Central memory CD4-positive, alpha-beta T cell (primary cell): ENCODE measurements at regions not wholly inside any gene's neighbourhood (a gene's known extent, or its start where the extent isn't known, plus 50 kb on each side); places are given as distances from the start of the nearest gene placed in this dataset.
"Not testable (repeated sequence)": the region's sequence is repeated elsewhere in the genome, so short reads cannot be mapped to it uniquely, and the experiment has no call there.

ENCODE experiments used
- DNase-seq: peaks from one replicate; pipeline ENCODE4 v3.0.0; 2022

- DNase-seq = no peak
These were observed 536.0 kb downstream of the JRKL start for GRCh38 chr11:96925862-96926261.

- no peak for DNase-seq
These were observed 550.4 kb downstream of the JRKL start for GRCh38 chr11:96940227-96940626.

GRCh38 chr11:96942855-96943254 lies 553.0 kb downstream of the JRKL start:
- DNase-seq = no peak

DNA sequence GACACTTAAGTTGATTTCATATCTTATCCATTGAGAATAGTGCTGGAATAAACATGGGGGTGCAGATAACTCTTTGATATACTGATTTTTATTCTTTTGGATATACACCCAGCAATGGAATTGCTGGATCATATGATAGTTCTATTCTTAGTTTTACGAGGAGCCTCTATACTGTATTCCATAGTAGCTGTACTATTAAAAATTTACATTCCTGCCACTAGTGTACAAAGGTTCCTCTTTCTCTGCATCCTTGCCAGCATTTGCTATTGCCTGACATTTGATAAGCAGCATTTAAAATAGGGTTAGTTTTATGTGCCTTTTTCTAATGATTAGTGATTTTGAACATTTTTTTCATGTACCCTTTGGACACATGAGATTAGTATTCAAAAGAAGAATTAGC lies 554.2 kb downstream of the JRKL start:
- DNase-seq = no peak

GRCh38 chr11:96948066-96948465 lies 558.3 kb downstream of the JRKL start:
- DNase-seq = no peak

DNA sequence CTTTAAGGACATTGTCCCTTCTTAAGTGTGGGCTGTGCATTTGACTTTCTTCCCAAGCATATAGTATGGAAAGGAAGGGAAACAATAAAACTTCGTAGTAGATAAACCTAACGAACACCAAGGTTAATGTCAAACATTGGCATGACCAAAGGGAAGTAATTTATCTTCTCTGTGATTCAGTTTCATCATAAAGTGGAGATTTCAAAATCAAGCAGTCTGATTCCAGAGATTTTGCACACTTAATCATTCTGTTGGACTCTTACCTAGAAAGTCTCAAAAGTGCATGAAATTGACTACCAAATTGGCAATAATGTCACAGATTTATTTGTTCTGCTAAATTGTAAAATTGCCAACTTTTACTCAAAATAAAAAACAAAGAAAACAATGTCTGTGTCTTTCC lies 559.7 kb downstream of the JRKL start:
- no peak for DNase-seq

GRCh38 chr11:96954587-96955242 lies 564.9 kb downstream of the JRKL start:
- DNase-seq = no peak

GRCh38 chr11:96960476-96960875 lies 570.7 kb downstream of the JRKL start:
- DNase-seq = no peak

DNA sequence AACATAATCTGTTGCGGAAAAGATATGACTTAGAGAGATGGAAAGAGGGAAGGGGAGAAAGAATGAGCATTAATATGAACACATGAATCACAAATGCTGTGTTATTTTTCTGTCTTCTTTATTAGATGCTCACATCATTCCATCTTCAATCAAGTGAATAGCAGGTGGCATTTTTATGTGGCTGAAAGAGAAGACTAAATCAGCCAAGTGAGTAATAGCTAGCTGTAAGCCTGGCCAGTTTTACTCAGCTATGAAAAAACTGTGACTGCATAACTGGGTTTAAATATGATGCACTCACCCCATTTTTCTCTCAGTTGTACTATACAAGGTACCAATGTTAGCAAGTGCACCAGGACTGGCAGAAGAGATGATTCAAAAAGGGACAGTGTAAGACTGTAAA lies 571.1 kb downstream of the JRKL start:
- DNase-seq = no peak

DNA sequence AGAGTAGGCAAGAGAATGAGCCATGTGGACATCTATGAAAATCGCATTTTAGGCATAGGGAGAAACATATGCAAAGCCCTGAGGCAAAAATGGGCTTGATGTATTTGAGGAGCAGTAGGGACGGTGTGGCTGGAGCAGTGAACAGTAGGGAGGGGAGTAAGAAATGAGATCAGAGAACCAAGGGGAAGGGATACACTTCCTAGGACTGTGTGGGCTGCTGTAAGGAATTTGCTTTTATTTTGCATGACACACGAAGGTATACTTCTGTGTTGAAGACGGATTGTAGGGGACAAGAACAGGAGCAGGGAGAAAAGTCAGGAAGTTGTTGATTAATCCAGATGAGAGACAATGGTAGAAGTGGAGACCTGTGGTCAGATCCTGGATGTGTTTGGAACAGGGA lies 572.1 kb downstream of the JRKL start:
- DNase-seq = no peak

DNA sequence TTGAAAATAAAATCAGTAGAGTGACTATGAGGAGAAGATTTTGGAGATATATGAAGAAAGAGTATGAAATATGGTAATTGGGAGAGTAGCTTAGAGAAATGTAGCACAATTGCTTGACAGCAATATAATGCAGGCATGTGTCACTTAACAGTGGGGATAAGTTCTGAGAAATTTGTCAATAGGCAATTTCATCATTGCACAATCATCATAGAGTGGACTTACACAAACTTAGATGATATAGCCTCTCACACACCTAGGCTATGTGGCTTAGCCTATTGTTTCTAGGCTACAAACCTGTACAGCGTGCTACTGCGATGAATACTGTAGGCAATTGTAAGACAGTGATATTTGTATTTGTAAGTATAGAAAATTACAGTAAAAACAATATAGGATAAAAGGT lies 573.6 kb downstream of the JRKL start:
- no peak for DNase-seq

DNA sequence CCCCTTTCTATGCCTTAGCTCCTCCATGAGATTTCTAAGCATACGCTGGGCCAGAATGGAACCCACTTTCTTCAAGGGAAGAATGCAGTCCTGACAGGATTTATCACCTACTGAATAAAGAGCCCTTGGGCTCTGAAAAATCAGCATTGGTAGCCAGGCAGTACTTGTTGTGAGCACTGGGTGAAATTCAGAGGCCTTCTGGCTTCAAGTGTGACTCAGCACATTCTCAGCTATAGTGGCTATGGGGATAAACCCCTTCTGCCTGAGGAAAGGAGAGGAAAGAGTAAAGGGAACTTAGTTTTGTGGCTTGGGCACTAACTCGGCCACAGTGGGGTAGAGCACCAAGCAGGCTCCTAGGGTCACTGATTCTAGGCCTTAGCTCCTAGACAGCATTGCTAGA lies 574.8 kb downstream of the JRKL start:
- no peak for DNase-seq

DNA sequence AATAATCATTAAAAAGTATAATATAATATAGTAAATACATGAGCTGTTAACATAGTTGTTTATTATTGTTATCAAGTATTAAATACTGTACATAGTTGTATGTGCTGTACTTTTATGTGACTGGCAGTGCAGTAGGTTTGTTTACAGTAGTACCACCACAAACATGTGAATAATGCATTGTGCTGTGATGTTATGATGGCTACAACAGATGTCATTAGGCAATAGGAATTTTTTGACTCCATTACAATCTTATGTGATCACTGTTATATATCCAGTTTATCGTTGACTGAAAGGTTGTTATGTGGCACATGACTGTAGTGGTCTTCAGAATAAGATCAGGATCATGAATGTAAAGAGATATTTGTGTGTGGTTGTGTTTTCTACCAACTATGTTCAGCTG lies 577.8 kb downstream of the JRKL start:
- no peak for DNase-seq

- no peak for DNase-seq
These were observed 579.4 kb downstream of the JRKL start for GRCh38 chr11:96969251-96969650.

GRCh38 chr11:96978751-96979150 lies 588.9 kb downstream of the JRKL start:
- no peak for DNase-seq

GRCh38 chr11:96986516-96986915 lies 596.7 kb downstream of the JRKL start:
- no peak for DNase-seq

GRCh38 chr11:96990914-96991313 lies 601.1 kb downstream of the JRKL start:
- DNase-seq = no peak

GRCh38 chr11:97000481-97000880 lies 610.7 kb downstream of the JRKL start:
- DNase-seq = no peak

GRCh38 chr11:97007283-97007682 lies 617.5 kb downstream of the JRKL start:
- DNase-seq = no peak

DNA sequence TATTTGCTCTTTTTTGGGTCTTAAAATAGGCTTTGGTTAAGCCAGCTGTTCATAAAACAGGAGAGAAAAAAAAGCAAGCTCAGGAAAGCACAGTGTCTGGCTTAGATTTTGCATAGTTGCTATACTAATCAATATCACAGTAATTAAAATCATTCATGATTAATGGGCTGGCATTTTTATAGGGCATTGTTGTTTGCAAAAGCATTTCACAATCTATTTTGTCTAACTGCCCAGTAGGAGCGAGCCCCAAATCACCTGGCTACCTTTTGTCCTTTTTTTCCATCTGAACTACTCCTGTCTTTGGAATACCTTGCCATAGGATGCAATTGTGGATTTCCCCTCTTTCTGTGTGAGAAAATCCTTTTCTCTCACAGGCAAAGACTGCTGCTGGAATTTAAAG lies 619.8 kb downstream of the JRKL start:
- DNase-seq = no peak

- not testable (repeated sequence) for DNase-seq
These were observed 621.2 kb downstream of the JRKL start for GRCh38 chr11:97010997-97011396.

DNA sequence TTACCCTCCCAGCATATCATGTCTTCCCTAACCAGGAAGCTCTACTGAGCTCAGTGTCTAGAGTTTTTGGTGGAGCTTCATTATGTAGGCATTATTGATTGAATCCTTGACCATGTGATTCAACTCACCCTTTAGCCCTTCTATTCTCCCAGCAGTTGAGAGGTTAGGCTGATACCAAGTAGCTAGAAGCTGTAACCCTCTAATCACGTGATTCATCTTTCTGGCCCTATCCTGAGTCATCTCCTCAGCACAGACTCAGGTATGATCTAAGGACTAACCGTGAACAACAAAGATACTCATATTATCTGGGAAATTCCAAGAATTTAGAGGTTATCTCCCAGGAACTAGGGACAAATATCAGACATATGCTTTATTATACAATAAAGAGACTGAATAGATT lies 625.5 kb downstream of the JRKL start:
- no peak for DNase-seq

DNA sequence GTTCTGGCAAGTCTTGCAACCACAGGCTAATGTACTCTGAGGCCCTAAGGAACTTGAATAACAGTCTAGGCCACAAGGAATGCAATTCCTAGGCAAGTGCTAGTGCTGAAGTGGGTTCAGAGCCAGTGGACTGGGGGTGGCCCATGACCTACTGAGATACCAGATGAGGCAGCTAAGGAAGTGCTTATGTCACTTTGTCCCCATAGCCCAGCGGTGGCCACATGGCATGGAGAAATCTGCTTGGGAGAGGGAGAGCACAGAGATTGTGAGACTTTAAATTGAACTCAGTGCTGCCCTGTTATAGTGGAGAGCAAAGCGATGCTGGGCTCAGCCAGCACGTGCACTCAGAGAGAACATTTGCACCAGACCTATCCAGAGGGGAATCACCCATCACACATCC lies 629.5 kb downstream of the JRKL start:
- no peak for DNase-seq

GRCh38 chr11:97019754-97020153 lies 629.9 kb downstream of the JRKL start:
- DNase-seq = no peak

DNA sequence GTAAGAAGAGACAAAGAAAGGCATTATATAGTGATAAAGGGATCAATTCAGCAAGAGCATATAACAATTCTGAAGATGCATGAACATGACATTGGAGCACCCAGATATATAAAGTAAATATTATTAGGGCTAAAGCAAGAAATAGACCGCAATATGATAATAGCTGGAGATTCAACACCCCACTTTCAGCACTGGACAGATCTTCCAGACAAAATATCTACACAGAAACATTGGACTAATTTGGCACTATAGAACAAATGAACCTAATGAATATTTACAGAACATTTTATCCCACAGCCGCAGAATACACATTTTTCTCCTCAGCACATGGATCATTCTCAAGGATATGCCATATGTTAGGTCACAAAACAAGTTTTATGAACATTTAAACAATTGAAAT lies 633.1 kb downstream of the JRKL start:
- DNase-seq = no peak
